T1000 (cell line): ENCODE measurements at regions not wholly inside any gene's neighbourhood (a gene's known extent, or its start where the extent isn't known, plus 50 kb on each side); places are given as distances from the start of the nearest gene placed in this dataset.
"Not testable (repeated sequence)": the region's sequence is repeated elsewhere in the genome, so short reads cannot be mapped to it uniquely, and the experiment has no call there.

ENCODE experiments used
- DNase-seq: peaks from one replicate; lab custom pipeline; 2025; ENCODE audit warnings: mixed read lengths; lab: John Stamatoyannopoulos, UW

GRCh38 chr4:97374526-97374925, 768.8 kb downstream of the STPG2 start:
- no peak for DNase-seq

- DNase-seq, result no peak
Measured at GRCh38 chr4:97386969-97387368, 756.3 kb downstream of the STPG2 start.

GRCh38 chr4:97394653-97395052, 748.6 kb downstream of the STPG2 start:
- no peak for DNase-seq

- no peak for DNase-seq
Measured at GRCh38 chr4:97396097-97396496, 747.2 kb downstream of the STPG2 start.

GRCh38 chr4:97396605-97397004, 746.7 kb downstream of the STPG2 start:
- no peak for DNase-seq

GRCh38 chr4:97404876-97405523, 738.3 kb downstream of the STPG2 start:
- no peak for DNase-seq

GRCh38 chr4:97411356-97411755, 731.9 kb downstream of the STPG2 start:
- DNase-seq, result no peak

- no peak for DNase-seq
Measured at GRCh38 chr4:97412331-97412730, 730.9 kb downstream of the STPG2 start.

- no peak for DNase-seq
Measured at GRCh38 chr4:97414161-97414560, 729.1 kb downstream of the STPG2 start.

GRCh38 chr4:97432551-97432950, 710.7 kb downstream of the STPG2 start:
- no peak for DNase-seq

GRCh38 chr4:97437998-97438705, 705.1 kb downstream of the STPG2 start:
- not testable (repeated sequence) for DNase-seq

GRCh38 chr4:97453186-97453585, 690.1 kb downstream of the STPG2 start:
- DNase-seq, result no peak

GRCh38 chr4:97457253-97457652, 686.0 kb downstream of the STPG2 start:
- DNase-seq, result no peak

- no peak for DNase-seq
Measured at GRCh38 chr4:97468272-97468671, 675.0 kb downstream of the STPG2 start.

- no peak for DNase-seq
Measured at GRCh38 chr4:97475621-97476020, 667.7 kb downstream of the STPG2 start.

- DNase-seq, result no peak
Measured at GRCh38 chr4:97477974-97478373, 665.3 kb downstream of the STPG2 start.

GRCh38 chr4:97479388-97479787, 663.9 kb downstream of the STPG2 start:
- no peak for DNase-seq

GRCh38 chr4:97491856-97492255, 651.4 kb downstream of the STPG2 start:
- DNase-seq, result no peak

GRCh38 chr4:97493815-97494518, 649.3 kb downstream of the STPG2 start:
- DNase-seq, result no peak

- no peak for DNase-seq
Measured at GRCh38 chr4:97496298-97496873, 646.9 kb downstream of the STPG2 start.

- peak; percentile 23 for DNase-seq
Measured at GRCh38 chr4:97498875-97499274, 644.4 kb downstream of the STPG2 start.

GRCh38 chr4:97500423-97500822, 642.9 kb downstream of the STPG2 start:
- no peak for DNase-seq

- no peak for DNase-seq
Measured at GRCh38 chr4:97504713-97505112, 638.6 kb downstream of the STPG2 start.
